ENCODE measurements at regions not wholly inside any gene's neighbourhood (a gene's known extent, or its start where the extent isn't known, plus 50 kb on each side); places are given as distances from the start of the nearest gene placed in this dataset.

DNA sequence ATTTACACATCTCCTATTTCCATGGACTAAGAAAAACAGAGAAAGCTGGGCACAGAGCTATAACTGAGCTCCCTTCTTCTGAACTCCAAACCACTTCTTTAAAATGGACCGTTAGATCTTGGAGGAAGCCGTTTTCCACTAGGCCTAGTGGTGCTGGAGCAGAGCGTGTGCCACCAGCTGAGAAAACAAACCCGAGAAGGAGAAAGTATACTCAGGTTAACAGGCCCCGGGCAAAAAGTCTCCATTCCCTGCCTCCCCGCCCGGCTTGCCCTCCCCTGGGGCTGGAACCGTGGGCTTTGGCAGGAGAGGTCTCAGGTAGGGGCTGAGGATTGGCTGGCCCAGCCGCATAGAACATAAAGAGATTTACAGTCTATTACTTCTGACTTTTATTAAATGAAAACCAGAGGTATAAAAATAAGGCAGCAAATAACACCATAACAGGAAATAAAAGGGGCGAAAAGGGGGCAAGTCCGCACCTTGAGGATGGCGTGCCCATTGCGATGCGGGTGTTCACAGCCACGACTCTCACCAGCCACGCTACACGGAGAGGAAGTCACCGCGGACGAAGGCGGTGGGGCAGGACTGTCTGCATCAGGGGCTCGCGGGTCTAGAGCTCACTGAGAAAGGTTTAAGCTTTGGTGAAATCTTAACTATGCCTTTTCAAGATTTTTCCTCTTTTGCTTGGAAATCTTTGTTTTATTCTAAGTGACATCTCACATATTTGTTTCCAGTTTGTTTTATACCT, 191.2 kb upstream of the GMDS start:
- ChIA-PET CTCF (ENCODE audit: low intra/inter-chr PET ratio, low total read pairs) (no interaction called here), POLR2A (no interaction called here)
- WGBS (ENCODE audit: low lambda C conversion rate), result 95% methylated on average over 23 of the region's 23 CpGs
- Histone ChIP-seq H3K9ac (ENCODE audit: insufficient read depth, low read depth, low read length) (no peak overlapping the region), H2AFZ (ENCODE audit: low read length) (no peak overlapping the region), H3K9me3 (ENCODE audit: low read length) (no peaks in the 10 kb centered on the region), H4K20me1 (ENCODE audit: insufficient read depth, low read length) (no peaks in the 10 kb centered on the region), H3K4me3 (replicated peaks in 1 of 3; ENCODE audit: insufficient read depth in 1 of 3, low read depth in 2 of 3, low read length in 3 of 3) (no peak overlapping the region), H3K4me2 (ENCODE audit: low read depth, low read length) (no peak overlapping the region), H3K27me3 (ENCODE audit: control insufficient read depth in 1 of 2, insufficient read depth in 2 of 2, low read length in 2 of 2) (no peaks in the 10 kb centered on the region), H3K4me1 (ENCODE audit: insufficient read depth, low read length) (peaks cover 9% of the 10 kb centered on the region), H3K27ac (ENCODE audit: extremely low read length, insufficient read depth, low read length) (no peak overlapping the region), H3K79me2 (ENCODE audit: insufficient read depth, low read length) (no peaks in the 10 kb centered on the region), H3K36me3 (replicated peaks in 1 of 2; ENCODE audit: control insufficient read depth in 1 of 2, insufficient read depth in 2 of 2, low read length in 2 of 2) (no peaks in the 10 kb centered on the region)
- in situ Hi-C loops (cut with HindIII; ENCODE audit: extremely low pct_ligation_motif_present, low pct_unique_long_range_greater_than_20kb), result no loop called here
- TF ChIP-seq CAMTA2 (CRISPR knock-in tag; IDR thresholded peaks at IDR 0.05; ENCODE audit: borderline replicate concordance) (no peak), GPBP1L1 (CRISPR knock-in tag; IDR thresholded peaks at IDR 0.05) (no peak), JDP2 (CRISPR knock-in tag; IDR thresholded peaks at IDR 0.05; ENCODE audit: borderline replicate concordance) (no peak), PAWR (CRISPR knock-in tag; IDR thresholded peaks at IDR 0.05; ENCODE audit: borderline replicate concordance) (no peak), ZNF562 (CRISPR knock-in tag; IDR thresholded peaks at IDR 0.05; ENCODE audit: borderline replicate concordance) (no peak), ARNT2 (CRISPR knock-in tag; IDR thresholded peaks at IDR 0.05; ENCODE audit: low read depth) (no peak), SYNCRIP (IDR thresholded peaks at IDR 0.05; ENCODE audit: insufficient read depth, low read depth, low read length) (no peak), ZNF282 (IDR thresholded peaks at IDR 0.05; ENCODE audit: partially characterized antibody) (no peak), ZNF589 (CRISPR knock-in tag; conservative IDR thresholded peaks at IDR 0.05) (no peak)
- FAIRE-seq (no peak), DNase-seq (ENCODE audit: low spot score) (no peak), ATAC-seq (no peak)
- BruUV-seq (replicated peaks), result no TSS peak
- intact Hi-C loops (cut with micrococcal nuclease; ENCODE audit: unreplicated experiment), result no loop called here
